ENCODE measurements at regions not wholly inside any gene's neighbourhood (a gene's known extent, or its start where the extent isn't known, plus 50 kb on each side); places are given as distances from the start of the nearest gene placed in this dataset.

- dilution Hi-C loops (cut with MboI; ENCODE audit: extremely low pct_ligation_motif_present, low sequenced_read_pairs): no loop called here
- DNase-seq (ENCODE audit: low read depth, low spot score) (no peak), FAIRE-seq (no peak)
- H3K4me3 ChIP-seq (ENCODE audit: control insufficient read depth in 2 of 3, extremely low read depth in 1 of 3, insufficient read depth in 2 of 3, low read depth in 1 of 3, low read length in 3 of 3): no peak overlapping the region
- no peak overlapping the region for H3K9ac ChIP-seq (ENCODE audit: control insufficient read depth, extremely low read depth, insufficient read depth, low read length)
- no peaks in the 10 kb centered on the region for H3K9me1 ChIP-seq (ENCODE audit: control insufficient read depth, extremely low read depth, insufficient read depth, low read length)
- H3K27me3 ChIP-seq (ENCODE audit: control insufficient read depth, extremely low read depth, insufficient read depth, low read length): no peaks in the 10 kb centered on the region
- no peaks in the 10 kb centered on the region for H3K79me2 ChIP-seq (ENCODE audit: control insufficient read depth, insufficient read depth, low read length)
- no peak overlapping the region for H2AFZ ChIP-seq (ENCODE audit: control insufficient read depth, low read length)
- no peak for TF ChIP-seq EZH2 (IDR thresholded peaks at IDR 0.05; ENCODE audit: low read length)
- TF ChIP-seq CTCF (optimal IDR thresholded peaks at IDR 0.05 in 1 of 3, IDR thresholded peaks at IDR 0.05 in 1 of 3, conservative IDR thresholded peaks at IDR 0.05 in 1 of 3; ENCODE audit: extremely low read depth in 1 of 3, insufficient read depth in 2 of 3, low read length in 3 of 3): no peak
- H3K4me2 ChIP-seq (ENCODE audit: control insufficient read depth, extremely low read depth, insufficient read depth, low read depth, low read length): no peak overlapping the region
- no peak overlapping the region for H3K27ac ChIP-seq (ENCODE audit: control insufficient read depth, insufficient read depth, low read length)
- H3K4me1 ChIP-seq (ENCODE audit: control insufficient read depth, extremely low read depth, insufficient read depth, low read length): no peaks in the 10 kb centered on the region
- H3K36me3 ChIP-seq (ENCODE audit: control insufficient read depth in 2 of 2, extremely low read depth in 1 of 2, insufficient read depth in 2 of 2, low read length in 2 of 2): no peaks in the 10 kb centered on the region
- no peaks in the 10 kb centered on the region for H4K20me1 ChIP-seq (ENCODE audit: control insufficient read depth, extremely low read depth, insufficient read depth, low read length)
- no peaks in the 10 kb centered on the region for H3K9me3 ChIP-seq (ENCODE audit: control insufficient read depth, low read depth, low read length)
Measured at GRCh38 chr15:97748576-97748975, 211.9 kb upstream of the ARRDC4 start.

GRCh38 chr15:97750060-97750459 lies 210.4 kb upstream of the ARRDC4 start:
- Histone ChIP-seq H3K4me2 (ENCODE audit: control insufficient read depth, extremely low read depth, insufficient read depth, low read depth, low read length) (no peak overlapping the region), H3K79me2 (ENCODE audit: control insufficient read depth, insufficient read depth, low read length) (no peaks in the 10 kb centered on the region), H3K27ac (ENCODE audit: control insufficient read depth, insufficient read depth, low read length) (no peak overlapping the region), H3K4me1 (ENCODE audit: control insufficient read depth, extremely low read depth, insufficient read depth, low read length) (no peaks in the 10 kb centered on the region), H3K36me3 (ENCODE audit: control insufficient read depth in 2 of 2, extremely low read depth in 1 of 2, insufficient read depth in 2 of 2, low read length in 2 of 2) (no peaks in the 10 kb centered on the region), H4K20me1 (ENCODE audit: control insufficient read depth, extremely low read depth, insufficient read depth, low read length) (no peaks in the 10 kb centered on the region), H2AFZ (ENCODE audit: control insufficient read depth, low read length) (no peak overlapping the region), H3K9ac (ENCODE audit: control insufficient read depth, extremely low read depth, insufficient read depth, low read length) (no peak overlapping the region), H3K27me3 (ENCODE audit: control insufficient read depth, extremely low read depth, insufficient read depth, low read length) (no peaks in the 10 kb centered on the region), H3K4me3 (ENCODE audit: control insufficient read depth in 2 of 3, extremely low read depth in 1 of 3, insufficient read depth in 2 of 3, low read depth in 1 of 3, low read length in 3 of 3) (no peak overlapping the region), H3K9me1 (ENCODE audit: control insufficient read depth, extremely low read depth, insufficient read depth, low read length) (no peaks in the 10 kb centered on the region), H3K9me3 (ENCODE audit: control insufficient read depth, low read depth, low read length) (no peaks in the 10 kb centered on the region)
- FAIRE-seq: no peak
- dilution Hi-C loops (cut with MboI; ENCODE audit: extremely low pct_ligation_motif_present, low sequenced_read_pairs): no loop called here
- TF ChIP-seq EZH2 (IDR thresholded peaks at IDR 0.05; ENCODE audit: low read length) (no peak), CTCF (optimal IDR thresholded peaks at IDR 0.05 in 1 of 3, IDR thresholded peaks at IDR 0.05 in 1 of 3, conservative IDR thresholded peaks at IDR 0.05 in 1 of 3; ENCODE audit: extremely low read depth in 1 of 3, insufficient read depth in 2 of 3, low read length in 3 of 3) (no peak)
- DNase-seq (ENCODE audit: low read depth, low spot score): no peak
